Activated gamma-delta T cell (primary cell): ENCODE measurements at regions not wholly inside any gene's neighbourhood (a gene's known extent, or its start where the extent isn't known, plus 50 kb on each side); places are given as distances from the start of the nearest gene placed in this dataset.
"Not testable (repeated sequence)": the region's sequence is repeated elsewhere in the genome, so short reads cannot be mapped to it uniquely, and the experiment has no call there.

ENCODE experiments used
- DNase-seq: peaks from one replicate; lab custom pipeline; 2025; lab: John Stamatoyannopoulos, UW

DNA sequence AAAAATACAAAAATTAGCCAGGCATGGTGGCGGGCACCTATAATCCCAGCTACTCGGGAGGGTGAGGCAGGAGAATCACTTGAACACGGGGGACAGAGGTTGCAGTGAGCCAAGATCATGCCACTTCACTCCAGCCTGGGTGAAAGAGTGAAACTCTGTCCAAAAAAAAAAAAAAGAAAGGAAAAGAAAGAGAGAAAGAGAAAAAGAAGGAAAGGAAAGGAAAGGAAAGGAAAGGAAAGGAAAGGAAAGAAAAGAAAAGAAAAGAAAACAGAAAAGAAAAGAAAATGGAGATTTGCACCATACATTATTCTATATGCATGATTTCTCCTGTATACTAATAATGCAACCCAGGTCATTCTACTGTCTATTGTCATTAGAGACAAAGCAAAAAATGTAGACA, 421.5 kb downstream of the PCDH19 start:
- not testable (repeated sequence) for DNase-seq

DNA sequence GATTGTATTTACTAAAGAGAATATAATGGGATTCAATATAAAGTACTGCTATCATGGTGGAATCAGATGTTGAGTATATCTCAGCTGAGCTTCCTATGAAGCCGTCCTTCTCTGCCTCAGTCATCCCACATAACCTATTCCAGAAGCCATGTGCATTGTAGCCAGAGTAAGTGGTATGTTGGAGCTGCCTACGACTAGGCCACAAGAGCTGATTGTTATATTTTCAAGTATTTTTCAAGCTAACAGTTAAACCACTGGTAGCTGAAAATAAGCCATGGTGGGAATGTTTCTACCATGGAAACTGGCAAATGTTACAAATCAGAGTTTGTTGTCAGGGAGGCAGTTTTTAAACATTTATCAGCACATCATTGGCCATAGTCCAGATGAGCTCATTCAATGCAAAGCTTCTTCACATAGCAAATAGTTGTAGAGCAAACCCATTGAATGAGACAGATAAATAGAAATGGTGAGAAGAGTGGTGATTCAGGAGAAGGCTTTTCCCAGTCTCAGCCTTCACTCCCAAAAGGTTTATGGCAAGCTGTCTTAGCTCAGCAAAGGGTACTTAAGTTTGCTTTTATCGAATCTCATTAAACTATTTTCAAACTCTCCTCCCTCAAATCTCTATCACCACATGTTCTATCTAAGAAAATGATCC, 436.4 kb downstream of the PCDH19 start:
- no peak for DNase-seq

DNA sequence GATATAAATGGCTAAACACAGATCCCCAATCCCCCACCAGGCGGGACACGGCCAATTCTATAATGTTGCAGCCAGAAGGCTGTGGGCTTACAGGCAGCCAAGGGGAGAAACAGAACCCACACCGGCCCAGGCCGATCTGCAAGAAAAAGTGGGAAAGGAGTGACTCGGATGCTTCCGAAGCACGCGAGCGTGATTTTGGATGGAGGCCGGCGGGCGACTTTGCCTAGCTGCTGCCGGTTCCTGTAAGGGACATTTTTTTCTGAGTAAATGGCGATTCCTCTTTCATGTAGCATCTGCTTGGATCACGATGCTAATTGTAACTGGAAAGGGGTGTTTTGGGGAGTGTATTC, 470.2 kb downstream of the PCDH19 start:
- DNase-seq = no peak

DNA sequence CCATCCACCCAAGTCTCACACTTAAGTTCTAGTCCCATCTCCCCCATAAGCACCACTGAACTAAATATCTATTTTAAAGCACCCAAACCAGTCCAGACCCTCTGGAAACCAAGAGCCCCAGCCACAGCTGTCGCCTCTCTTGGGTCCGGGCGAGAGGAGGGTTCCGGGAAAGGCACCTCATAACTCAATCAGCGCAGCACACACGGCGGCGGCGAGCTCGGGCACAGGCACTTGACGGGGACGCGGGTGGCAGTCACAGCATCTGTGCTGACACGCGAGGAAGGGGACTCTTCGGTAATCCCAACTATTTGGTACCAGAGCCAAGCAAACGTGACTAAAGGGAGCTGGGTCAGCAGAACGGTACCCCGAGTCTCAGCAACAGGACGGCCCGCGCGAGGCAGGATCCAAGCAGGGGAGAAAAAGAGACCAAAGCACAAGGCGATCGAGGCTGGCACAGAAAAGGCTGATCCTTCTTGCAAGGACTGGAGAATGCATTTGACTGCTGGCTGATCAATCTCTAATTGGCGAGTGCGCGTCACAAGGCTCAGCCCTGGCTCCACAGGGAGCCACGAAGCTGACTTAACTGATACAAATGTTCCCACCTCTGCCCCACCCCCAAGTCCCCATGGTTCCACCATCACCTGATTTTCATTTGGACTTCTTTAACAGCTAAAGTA, 470.7 kb downstream of the PCDH19 start:
- DNase-seq = not testable (repeated sequence)

DNA sequence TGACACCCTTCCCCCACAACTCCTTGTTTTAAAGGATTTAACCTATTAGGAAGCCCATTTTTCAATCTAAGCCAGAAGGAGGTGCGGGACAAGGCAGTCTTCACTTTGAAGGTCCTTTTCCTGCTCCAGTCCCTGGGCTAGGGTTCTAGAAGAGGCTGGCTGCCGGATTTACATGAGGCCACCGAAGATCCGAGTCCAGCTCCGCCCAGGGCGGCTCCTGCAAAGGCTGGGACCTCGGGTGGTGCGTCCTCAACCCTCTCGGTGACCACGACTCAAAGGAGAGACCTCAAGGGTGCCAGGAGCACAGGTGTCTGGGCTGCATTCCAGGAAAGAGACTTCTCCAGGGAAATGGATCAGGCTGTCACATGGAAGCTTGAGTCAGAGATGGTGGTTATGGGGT, 471.6 kb downstream of the PCDH19 start:
- DNase-seq = no peak

DNA sequence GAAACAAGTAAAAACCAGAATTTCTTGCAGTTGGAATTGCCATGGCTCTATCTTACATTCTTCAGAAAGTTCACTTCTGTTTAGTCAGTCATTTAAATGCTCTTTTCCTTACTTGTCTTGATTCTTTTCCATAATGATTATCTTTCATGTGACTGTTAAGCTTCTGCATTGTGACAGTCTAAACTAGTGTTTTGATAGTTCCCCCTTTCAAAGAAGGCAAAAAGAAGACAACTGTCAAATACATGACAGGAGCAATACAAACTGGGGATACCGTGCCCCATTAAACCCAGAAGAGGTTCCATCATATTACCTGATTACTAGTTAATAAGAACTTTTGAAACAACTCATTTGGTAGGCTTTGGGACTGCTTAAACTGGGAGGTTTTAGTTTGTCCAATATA, 476.2 kb downstream of the PCDH19 start:
- no peak for DNase-seq

DNA sequence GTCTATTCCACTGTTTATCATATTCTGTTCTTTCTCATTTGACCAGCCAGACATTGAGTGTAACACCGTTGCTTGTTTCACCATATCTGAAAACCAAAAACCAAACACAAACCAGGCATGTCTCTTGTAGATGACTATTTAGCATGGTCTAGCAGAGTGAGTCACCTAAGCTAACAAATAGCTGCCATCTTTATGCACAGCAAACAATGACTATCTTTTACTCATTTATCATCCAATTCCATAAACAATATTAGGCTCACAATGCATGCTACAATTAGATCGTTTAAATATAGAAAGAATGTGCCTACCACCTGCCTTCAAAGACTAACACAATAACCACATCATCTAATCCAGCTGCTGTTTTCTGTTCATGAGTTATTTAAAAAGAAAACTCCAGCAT, 495.4 kb downstream of the PCDH19 start:
- DNase-seq = no peak

DNA sequence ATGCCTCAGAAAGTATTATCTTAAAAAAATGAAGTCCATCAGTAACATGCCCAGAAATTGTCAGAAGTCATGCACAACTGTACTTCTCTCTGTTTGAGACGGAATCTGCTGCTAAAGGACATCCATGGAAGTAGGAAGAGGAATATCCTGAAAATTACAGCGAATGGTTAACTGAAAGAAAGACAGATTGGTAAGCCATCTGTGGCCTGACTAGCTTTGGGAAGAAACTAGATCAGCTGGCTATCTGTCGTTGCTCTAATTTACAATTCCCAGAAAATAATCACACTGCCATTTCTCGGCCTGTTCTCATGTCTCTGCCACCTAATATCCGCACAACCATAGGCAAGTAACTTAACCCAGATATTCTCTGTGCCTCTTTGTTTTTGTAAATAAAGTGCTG, 496.5 kb downstream of the PCDH19 start:
- no peak for DNase-seq

DNA sequence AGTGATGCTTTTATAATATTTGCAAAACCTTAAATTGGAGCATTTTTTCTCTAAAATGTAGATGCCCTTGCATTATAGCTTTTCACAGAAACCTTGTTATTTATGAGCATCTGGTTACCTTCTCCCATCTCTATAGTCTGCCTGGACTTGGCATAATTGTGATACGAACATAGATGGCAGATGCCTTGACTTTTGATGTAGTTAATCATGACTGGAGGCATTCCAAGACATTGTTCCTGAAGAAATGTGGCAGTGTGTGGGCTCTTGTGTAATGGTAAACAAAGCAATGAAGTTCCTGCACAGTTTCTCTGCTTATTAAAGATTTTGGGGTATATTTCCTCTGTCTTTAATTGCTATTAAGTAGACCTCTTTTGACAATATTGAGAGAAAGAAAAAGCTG, 500.1 kb downstream of the PCDH19 start:
- no peak for DNase-seq

DNA sequence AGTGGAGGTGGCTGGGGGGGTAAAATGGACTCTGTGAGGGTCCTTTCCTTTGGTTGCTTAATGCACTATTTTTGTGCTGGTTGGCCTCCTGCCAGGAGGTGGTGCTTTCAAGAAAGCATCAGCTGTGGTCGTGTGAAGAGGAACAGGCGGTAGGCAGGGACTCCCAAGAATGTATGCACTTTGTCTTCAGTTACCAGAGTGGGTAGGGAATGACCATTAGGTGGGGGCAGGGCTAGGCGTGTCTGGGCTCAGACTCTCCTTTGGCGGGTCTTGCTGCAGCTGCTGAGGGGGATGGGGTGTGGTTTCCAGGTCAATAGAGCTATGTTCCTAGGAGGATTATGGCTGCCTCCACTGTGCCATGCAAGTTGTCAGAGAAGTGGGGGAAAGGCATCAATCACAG, 509.0 kb downstream of the PCDH19 start:
- no peak for DNase-seq

DNA sequence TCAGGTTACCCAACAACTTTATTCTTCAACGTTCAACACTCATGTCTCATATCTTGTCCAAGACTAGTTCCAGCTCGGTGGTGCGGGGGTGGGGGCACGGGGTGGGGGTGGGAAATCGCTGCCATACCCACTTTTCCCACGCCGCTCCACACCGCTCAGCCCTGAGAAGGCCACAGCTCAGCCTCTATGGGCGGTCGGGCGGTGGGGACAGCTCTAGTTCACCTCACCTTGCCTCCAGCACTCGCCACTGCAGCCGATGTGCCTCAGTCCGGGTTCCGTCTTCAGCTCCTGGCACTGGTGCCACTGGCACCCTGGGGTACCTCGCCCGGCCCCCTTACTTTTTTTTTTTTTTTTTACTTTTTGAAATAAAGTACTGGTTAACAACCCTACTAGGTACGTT, 522.2 kb downstream of the PCDH19 start:
- no peak for DNase-seq

DNA sequence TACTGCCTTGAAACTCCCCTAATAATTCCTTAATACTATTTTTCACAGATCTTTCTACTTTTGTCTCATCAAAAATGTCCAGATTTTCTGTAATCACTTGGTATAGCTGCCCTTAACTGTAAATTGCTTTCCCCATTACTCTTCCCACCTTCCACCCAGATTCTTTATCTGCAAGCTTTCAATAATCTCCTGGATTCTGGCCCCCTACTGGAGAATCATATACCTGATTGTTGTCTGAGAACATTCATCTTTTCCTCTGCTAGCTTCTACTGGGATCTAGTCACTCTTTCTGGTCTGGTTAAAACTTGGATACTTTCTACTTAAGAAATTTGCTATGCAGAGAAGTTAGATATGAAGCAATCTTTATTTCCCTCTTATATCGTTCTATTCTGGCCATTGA, 552.6 kb downstream of the PCDH19 start:
- DNase-seq = no peak

DNA sequence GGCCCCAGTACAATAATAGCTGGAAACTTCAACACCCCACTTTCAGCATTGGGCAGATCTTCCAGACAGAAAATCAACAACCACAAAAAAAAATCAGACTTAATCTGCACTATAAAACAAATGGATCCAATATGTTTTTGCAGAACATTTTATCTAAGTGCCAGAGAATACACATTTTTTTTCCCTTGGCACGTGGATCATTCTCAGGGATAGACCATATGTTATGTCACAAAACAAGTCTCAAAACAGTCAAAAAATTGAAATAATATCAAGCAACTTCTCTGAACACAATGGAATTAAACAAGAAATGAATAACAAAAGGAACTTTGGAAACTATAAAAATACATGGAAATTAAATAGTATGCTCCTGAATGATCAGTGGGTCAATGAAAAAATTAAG, 576.3 kb downstream of the PCDH19 start:
- DNase-seq = no peak

DNA sequence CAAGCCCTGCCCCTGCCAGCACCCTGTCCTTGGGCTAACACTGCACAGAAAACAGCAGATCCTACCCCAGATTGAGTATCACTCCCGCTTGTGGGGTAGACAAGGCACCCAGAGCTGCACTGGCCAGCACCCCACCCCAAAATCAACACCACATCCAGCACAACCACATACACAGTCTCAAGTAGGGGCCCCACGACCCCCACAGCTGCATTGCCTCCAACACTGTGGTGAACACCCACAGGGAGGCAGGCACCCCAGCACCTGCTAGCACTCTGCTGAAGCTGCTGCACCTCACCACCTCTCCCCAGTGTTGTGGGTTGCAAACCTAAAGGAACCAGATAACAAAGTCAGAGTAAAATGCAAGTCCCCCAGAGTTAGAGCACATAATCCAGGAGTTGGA, 589.9 kb downstream of the PCDH19 start:
- no peak for DNase-seq

DNA sequence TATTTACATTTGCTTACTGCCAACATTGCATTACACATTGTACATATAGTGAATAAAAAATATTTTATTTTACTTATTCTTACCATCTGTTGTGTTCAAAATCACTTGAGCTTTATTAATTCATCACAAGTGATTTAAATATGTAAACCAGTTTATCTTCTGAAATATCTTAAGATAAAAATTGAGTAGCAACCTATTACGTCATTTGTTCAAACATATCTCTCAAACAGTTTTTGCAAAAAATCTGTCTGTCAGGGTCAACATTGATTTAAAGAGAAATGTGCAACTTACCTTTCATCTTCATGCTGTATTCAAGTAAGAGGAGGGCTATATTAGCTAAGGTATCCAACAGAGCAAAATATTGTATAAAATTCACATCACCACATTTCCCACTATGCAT, 610.1 kb downstream of the PCDH19 start:
- DNase-seq = no peak

DNA sequence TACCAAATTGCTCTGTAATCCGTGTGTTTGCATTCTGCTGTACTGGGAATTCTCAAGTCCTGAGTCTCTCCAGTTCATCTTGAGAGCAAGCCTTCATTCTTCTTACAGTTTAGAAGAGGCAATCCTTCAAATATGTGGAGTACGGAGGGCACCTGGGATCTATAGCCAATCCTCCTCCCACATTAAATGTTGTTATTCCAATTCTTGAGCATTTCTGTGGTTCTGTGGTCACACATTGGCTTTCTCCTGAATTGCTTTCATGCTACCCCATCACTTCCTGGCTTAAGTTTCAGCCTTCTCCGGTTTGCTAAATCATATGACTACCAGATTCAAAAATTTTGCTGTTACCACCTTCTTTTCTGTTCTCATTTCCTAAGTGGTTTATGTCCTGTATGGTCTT, 611.1 kb downstream of the PCDH19 start:
- DNase-seq = no peak

DNA sequence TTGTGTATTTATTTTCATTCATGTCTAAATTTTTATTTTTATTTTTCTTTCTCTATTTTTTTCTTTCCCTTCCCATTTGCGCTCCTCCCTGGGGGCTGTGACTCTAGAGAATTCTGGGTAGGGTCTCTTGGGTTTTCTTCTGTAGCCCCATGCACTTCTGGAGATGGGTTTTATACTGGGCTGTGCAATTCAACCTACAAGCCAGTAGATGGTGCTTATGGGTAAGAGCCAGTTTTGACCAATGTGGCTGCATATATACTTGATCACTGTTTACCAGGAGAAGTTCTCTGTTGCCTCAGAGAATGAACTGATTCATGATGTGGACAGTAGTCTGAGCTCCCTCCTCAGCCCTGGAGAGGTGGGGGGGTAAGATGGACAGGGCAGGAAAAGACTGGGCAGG, 614.6 kb downstream of the PCDH19 start:
- DNase-seq = no peak

DNA sequence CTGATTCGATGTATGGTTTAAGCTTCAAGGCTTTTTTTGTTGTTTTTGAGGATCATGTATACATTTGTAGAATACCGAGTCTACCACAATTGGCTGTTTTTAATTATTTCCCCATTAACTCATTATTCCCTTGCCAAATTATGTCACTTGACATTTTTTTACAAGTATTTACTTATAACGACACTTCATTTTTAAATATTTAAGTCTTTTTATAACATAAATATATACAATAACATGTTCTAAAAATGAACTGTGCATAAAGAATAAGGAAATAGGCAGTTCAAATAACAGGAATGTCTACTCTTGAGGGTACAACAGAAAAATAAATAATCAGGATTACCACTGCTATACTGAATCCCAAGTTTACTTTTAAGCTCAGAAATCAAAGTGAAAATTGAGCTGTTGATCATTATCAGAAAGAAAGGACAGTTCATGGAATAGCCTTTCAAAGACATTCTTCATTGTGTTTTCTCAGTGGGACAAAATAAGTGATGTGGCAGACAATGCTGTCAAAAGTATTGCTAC, 627.5 kb downstream of the PCDH19 start:
- no peak for DNase-seq

DNA sequence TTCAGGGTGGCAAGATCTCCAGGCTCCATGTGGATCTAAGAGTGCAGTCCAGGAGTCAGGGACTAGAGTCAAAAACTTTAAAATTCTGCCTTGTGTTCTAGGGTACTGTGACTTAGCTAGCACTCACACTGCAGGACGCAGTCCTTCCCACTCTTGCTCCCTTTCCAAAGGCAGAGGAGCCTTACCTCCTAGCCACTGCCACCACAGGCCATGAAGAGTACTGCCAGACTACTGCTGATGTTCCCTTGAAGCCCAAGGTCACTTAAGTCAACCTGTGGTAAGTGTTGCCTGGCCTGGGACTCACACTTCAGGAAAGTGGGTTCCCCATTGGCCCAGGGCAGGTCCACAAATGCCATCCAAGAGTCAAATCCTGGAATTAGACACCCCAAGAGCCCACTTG, 632.2 kb downstream of the PCDH19 start:
- no peak for DNase-seq

DNA sequence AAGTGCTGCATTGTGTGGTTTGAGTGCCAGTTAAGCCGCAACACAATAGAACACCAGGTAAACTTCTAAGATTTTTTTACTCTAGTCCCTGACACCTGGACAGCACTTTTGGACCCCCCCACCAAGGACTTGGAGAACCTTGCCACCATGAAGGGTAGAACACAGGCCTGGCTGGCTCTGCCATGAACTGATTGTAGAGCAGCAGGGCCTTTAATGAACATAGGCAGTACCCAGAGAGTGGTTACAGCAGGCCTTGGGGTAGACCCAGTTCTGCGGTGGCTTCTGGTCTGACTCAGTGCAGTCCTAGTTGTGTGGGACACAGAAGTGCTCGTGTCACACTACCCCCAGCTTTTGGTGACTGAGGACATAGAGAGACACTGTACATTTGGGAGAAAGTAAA, 648.3 kb downstream of the PCDH19 start:
- no peak for DNase-seq

DNA sequence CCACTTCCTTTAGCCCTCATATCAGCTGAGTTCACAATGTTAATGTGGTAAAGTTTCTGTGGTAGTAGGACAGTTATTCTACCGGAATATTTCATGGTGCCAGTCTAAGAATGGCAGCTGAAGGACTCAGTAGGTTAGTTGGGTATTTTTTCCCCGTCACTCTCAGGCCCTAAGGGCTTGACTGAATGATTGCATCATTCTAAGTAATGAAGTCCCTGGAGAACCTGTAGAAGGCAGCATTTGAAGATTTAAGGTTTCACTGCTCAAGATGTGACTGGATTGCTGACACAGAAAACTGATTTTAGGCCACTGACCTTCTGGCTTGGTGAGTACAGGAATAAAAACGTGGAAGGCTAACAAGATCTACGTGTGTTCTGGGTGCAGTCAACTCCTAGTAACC, 657.3 kb downstream of the PCDH19 start:
- DNase-seq = no peak

DNA sequence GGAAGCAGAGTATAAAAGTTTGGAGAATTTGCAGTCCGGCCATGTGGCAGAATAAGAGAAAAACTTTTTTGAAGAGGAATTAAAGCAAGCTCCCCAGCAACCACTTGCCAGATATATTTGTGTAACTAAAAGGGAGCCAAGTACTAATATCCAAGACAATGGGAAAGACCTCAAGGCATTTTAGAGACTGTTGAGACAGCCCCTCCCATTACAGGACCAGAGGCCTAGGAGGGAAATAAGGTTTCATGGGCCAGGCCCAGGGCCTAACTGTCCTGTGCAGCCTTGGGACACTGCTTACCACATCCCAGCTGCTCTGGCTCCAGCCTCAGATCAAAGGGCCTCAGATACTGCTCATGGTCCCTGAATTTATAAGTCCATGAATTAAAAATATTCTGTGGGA, 659.4 kb downstream of the PCDH19 start:
- no peak for DNase-seq

DNA sequence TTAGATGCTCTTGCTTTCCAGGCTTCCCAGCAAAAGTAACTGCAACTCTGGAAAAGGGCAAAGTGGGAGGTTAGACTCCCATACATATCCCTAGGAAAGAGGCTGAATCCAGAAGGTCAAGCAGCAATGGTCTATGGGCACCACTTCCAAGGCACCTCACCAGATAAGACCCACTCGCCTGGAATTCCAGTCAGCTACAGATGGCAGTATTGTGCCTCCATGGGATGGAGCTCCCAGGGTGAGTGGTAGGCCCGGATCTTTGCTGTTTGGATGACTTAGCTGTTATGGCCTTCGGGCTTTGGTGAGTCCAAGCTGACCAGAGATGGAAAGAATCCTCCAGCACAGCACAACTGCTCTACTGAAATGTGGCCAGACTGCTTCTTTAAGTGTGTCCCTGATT, 688.0 kb downstream of the PCDH19 start:
- DNase-seq = no peak

DNA sequence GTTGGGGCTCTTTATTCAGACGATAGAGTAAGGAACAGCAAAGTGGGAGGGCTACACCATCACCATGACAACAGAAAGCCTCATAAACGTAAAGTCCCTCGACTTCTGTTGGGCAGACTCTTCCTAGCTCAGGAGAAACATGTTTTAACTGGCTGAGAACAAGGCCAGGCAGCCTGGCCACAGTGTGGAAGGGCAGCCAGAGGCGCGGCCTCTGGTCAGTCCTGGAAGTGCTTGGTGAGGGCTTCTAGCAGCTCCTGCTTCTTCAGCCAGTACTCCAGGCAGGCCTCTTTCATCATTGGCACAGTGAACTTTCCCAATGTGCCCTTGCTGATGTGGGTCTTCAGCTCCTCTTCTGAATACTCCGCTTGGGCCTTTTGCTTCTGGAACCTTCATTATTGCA, 690.9 kb downstream of the PCDH19 start:
- no peak for DNase-seq
